HG03575 (cell line): ENCODE measurements at regions not wholly inside any gene's neighbourhood (a gene's known extent, or its start where the extent isn't known, plus 50 kb on each side); places are given as distances from the start of the nearest gene placed in this dataset.
"Not testable (repeated sequence)": the region's sequence is repeated elsewhere in the genome, so short reads cannot be mapped to it uniquely, and the experiment has no call there.

Experiments
- ATAC-seq: cut with Tn5 transposase; IDR thresholded peaks from one replicate; pipeline ENCODE4 v1.9.1; 2021; ENCODE audit not compliant: unreplicated experiment, insufficient number of reproducible peaks, low FRiP score; ENCODE audit errors: extremely low read depth

DNA sequence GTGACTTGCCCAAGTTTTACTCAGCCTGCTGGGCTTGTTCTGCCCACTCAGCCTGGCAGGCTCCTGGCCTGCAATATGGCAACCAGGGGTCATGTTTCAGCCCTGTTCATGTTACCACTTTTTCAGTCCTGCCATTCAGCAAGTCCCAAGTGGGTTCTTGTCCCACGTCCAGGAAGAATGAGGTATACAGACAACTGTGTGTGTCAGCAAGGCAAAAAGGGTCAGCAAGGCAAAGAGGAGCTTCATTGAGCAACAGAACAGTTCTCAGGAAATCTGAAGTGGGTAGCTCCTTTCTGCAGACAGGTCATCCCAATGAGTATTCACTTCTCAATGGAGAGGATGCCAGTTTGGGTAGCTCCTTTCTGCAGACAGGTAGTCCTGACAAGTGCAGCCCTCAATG lies 1233.3 kb upstream of the B3GALT2 start:
- ATAC-seq = no peak

DNA sequence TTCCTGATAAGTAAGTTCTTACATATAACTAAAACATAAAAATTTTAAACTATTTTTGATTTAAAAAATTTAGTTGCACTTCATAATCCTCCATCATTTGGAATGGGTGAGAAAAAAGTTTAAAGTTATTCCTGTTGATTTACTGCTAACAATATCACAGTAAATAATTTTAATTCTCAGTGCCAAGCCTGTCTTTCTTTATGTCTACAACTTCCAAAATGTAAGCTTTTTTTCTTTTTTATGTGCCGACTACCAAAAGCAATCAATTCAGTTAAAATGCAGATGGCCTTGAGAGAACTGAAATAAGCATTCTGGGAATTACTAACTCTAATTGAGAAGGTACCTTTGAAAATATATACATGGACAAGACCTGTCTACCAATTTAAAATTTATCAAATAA lies 1224.3 kb upstream of the B3GALT2 start:
- ATAC-seq = no peak

DNA sequence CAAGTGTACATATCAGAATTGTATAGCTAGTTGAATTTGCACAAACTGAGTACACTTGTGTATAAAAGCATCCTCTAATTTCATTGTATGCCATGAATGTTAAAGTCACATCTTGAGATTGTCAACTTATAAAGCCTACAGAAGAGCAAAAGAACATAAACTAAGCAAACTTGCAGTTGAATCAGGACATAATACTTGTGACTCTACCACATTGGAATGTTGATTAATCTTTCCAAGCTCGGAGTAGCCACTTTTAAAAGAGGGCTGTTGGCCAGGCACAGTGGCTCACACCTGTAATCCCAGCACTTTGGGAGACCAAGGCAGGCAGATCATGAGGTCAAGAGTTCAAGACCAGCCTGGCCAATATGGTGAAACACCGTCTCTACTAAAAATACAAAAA lies 1220.8 kb upstream of the B3GALT2 start:
- ATAC-seq = not testable (repeated sequence)

DNA sequence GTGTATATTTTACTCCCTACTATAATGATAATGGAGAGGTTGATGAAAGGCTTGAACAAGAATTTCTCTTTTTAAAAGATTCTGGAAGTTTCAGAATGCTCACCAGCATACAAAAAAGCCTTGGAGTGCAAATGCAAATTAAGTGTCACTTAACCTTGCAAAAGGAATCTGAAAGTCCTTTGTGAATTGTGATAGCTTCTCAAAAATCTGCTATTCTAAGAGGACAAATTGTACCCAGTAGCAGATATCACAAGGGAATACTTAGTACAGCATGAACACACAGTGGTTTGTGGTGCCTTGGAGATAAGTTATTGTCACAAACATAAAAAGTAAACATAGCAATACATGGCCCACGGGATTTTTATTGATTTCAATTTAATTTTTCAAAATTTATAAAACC lies 1208.3 kb upstream of the B3GALT2 start:
- ATAC-seq = no peak

- ATAC-seq = no peak
Observed at GRCh38 chr1:194387531-194387930, 1201.1 kb upstream of the B3GALT2 start.

DNA sequence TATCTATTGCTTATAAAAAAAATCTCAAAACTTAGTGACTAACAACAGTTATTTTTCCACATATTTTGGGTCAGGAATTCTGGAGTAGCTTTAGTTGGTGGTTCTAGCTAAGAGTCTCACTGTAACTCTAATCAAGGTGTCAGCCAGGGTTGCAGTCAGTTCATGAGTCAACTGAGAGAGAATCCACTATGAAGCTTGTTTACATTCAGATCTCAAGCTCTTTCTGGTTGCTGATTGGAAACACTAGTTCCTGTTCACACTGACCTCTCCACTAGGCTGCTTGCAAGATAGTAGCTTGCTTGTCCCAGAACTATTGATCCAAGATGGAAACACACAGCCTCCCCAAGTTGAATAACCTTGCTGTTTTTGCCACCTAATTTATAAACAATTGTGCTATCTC lies 1192.1 kb upstream of the B3GALT2 start:
- no peak for ATAC-seq

DNA sequence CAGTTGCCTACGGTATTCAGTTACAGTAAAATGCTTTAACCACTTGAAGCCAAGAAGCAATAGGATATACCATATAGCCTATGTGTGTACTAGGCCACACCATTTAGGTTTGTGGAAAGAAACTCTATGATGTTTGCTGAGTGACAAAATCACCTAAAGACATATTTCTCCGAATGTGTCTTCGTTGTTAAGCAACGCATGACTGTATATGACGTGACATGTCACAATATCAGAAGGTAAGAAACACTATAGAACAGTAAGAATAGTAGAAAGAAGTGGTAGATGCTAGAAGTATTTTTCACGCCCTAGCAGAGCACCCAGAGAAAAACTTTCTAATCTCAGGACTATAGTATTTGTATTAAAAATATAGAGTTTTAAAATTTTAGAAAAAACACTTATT lies 1188.2 kb upstream of the B3GALT2 start:
- no peak for ATAC-seq

- no peak for ATAC-seq
Observed at GRCh38 chr1:194372266-194372665, 1185.9 kb upstream of the B3GALT2 start.

DNA sequence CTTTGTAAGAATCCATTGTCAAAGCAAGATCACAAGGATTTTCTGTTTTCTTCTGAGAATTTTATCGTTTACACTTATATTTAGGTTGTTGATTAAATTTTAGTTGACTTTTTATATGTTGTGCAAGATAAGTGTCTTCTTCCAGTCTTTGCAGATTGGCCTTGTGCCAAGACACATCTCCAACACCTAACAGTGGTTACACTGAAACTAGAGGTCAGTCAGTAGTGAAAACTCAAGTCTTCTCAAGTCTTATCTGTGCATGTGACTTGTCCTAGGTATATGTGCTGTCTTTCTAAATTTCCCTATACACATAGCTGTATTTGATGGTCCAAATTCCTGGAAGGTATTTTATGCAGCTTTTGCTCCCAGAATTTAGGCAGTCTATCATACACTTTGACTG lies 1183.2 kb upstream of the B3GALT2 start:
- ATAC-seq = no peak

- no peak for ATAC-seq
Observed at GRCh38 chr1:194369060-194369459, 1182.6 kb upstream of the B3GALT2 start.

GRCh38 chr1:194367121-194367520 lies 1180.7 kb upstream of the B3GALT2 start:
- ATAC-seq = no peak

DNA sequence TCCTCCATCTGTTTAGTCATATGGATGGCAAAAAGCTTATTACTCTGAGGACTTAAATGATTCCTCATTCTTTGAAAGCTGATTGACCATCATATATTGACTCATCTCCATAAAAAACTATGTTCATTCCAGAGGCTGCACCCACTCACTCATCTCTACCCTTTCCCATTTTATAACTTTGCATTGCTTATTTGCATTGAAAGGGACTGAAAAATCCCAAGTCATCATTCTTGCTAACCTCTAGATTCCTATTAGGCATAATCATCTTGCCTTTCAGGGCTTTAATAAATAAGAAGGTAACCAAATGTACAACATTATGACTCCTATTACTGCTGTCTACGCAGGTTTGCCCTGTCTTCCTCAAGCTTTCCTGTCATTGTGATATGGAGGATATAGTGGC lies 1180.3 kb upstream of the B3GALT2 start:
- ATAC-seq = no peak

- no peak for ATAC-seq
Observed at GRCh38 chr1:194362327-194362726, 1175.9 kb upstream of the B3GALT2 start.

- ATAC-seq = no peak
Observed at GRCh38 chr1:194361374-194362131, 1175.1 kb upstream of the B3GALT2 start.

GRCh38 chr1:194358208-194358581 lies 1171.8 kb upstream of the B3GALT2 start:
- no peak for ATAC-seq

- not testable (repeated sequence) for ATAC-seq
Observed at GRCh38 chr1:194357573-194358207, 1171.3 kb upstream of the B3GALT2 start.

DNA sequence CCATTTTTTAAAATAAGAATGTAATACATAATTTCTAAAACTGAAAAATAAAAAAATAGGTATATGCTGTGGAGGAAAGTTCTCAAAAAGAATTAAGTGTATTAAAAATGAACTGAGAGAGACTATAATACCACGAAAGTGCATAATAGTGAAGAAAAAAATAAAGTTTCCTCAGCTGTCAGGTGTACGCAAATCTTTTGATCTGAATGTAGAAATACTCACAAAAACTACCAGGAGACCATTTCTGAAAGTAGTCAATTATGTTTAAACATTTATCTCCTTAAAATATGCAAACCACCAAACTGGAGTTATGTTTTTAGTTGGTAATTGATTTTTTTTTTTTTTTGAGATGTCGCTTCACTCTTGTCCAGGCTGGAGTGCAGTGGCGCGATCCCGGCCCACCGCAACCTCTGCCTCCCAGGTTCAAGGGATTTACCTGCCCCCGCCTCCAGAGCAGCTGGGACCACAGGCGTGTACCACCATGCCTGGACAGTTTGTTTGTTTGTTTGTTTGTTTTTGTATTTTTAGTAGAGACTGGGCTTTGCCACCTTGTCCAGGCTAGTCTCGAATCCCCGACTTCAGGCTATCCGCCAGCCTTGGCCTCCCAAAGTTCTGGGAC lies 1169.2 kb upstream of the B3GALT2 start:
- ATAC-seq = no peak

GRCh38 chr1:194353121-194353520 lies 1166.7 kb upstream of the B3GALT2 start:
- no peak for ATAC-seq

DNA sequence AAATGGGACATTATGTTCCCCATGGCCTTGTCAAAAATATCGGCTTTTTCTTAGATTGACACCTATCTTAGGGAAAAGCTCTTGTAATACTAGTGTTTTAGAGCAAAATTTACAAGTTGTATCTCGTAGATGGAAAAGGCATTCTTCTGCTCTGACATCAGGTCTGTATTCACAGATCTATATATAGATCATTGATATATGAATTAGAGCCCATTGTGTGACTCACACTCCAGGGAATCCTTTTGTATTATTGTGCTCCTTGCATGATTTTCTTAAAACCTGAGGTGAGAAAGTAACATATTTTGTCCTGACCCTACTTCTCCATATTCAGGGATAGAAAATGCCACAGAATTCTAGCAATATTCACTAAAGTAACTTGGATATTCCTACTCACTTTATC lies 1160.8 kb upstream of the B3GALT2 start:
- no peak for ATAC-seq

GRCh38 chr1:194342484-194343262 lies 1156.3 kb upstream of the B3GALT2 start:
- ATAC-seq = no peak
